ENCODE measurements at regions not wholly inside any gene's neighbourhood (a gene's known extent, or its start where the extent isn't known, plus 50 kb on each side); places are given as distances from the start of the nearest gene placed in this dataset.
"Not testable (repeated sequence)": the region's sequence is repeated elsewhere in the genome, so short reads cannot be mapped to it uniquely, and the experiment has no call there.

DNA sequence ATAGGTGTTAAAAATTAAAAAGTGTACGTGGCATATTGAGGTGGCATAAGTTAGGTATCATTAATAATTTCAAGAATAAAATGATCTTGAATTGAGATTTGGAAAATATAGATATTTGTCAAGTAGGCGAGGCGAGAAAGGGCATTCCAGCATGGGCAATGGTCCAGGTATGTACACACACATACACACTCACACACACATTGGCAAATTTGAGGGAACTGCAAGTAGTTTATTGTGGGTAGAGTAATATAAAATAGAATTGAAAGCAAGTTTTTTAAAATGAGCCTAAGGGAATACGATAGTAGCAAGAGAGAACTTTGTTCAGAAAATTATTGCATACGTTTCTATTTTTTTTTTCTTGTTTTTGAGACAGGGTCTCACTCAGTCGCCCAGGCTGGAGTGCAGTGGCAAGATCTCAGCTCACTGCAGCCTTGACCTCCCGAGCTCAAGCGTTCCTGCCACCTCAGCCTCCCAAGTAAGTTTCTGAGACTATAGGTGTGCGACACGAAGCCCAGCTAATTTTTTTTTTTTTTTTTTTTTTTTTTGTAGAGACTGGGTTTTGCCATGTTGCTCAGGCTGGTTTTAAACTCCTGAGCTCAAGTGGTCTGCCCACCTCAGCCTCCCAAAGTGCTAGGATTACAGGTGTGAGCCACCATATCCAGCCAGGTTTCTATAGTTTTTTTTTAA, 96.7 kb upstream of the SLC39A10 start:
- H3K9me3 Mint-ChIP-seq (ENCODE audit: low read depth): peaks cover 4% of the 10 kb centered on the region
- peak overlapping the region; percentile 86 for H3K4me3 Mint-ChIP-seq
- H3K4me1 Mint-ChIP-seq (ENCODE audit: low read depth): peaks cover 69% of the 10 kb centered on the region
- peak overlapping the region; percentile 91 for H3K27ac Mint-ChIP-seq
- H3K27me3 Mint-ChIP-seq: no peaks in the 10 kb centered on the region
- peaks cover 7% of the 10 kb centered on the region for H3K36me3 Mint-ChIP-seq

DNA sequence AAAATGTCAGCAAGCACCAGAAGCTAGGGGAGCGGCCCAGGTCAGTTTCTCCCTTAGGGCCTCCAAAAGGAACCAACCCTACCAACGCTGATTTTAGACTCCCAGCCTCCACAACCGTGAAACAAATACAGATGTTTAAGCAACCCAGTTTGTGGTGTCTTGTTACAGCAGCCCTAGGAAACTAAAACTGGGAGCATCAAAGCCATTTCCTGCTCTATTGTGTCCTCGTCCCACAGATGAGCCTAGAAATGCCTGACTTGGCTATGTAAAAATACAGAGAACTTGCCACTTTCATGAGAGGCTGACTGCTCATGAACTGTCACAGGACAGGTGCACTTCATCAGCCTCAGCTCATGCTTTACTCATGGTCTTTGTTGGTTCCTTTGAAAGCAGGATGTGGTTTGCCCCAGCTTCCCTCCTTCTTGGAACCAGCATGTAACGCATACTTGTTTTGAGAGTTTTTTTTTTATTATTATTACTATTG, 97.6 kb upstream of the SLC39A10 start:
- peak overlapping the region; percentile 91 for H3K27ac Mint-ChIP-seq
- peaks cover 4% of the 10 kb centered on the region for H3K9me3 Mint-ChIP-seq (ENCODE audit: low read depth)
- peaks cover 7% of the 10 kb centered on the region for H3K36me3 Mint-ChIP-seq
- H3K27me3 Mint-ChIP-seq: no peaks in the 10 kb centered on the region
- H3K4me1 Mint-ChIP-seq (ENCODE audit: low read depth): peaks cover 66% of the 10 kb centered on the region
- H3K4me3 Mint-ChIP-seq: peak overlapping the region; percentile 86

DNA sequence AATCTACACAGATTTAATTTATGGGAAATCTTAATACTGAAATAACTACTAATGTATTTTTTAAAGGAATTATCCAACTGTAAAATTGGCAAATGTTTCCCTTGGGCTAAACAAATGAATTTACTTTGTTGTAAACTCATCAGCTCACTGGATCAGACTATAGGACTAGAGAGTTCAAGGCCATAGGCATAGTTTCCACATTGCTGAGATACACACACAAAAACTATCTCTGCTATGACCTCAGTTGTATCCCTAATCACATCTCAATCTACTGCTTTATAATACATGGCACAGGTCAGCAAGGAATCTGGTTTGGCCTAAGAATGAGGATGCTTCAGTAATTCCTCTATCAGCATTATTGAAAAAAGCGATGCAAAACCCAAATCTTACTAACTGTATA, 101.1 kb upstream of the SLC39A10 start:
- Mint-ChIP-seq H3K27ac (no peak overlapping the region), H3K4me1 (ENCODE audit: low read depth) (peaks cover 58% of the 10 kb centered on the region), H3K27me3 (no peaks in the 10 kb centered on the region), H3K36me3 (peaks cover 12% of the 10 kb centered on the region), H3K9me3 (ENCODE audit: low read depth) (peaks cover 8% of the 10 kb centered on the region), H3K4me3 (no peak overlapping the region)

DNA sequence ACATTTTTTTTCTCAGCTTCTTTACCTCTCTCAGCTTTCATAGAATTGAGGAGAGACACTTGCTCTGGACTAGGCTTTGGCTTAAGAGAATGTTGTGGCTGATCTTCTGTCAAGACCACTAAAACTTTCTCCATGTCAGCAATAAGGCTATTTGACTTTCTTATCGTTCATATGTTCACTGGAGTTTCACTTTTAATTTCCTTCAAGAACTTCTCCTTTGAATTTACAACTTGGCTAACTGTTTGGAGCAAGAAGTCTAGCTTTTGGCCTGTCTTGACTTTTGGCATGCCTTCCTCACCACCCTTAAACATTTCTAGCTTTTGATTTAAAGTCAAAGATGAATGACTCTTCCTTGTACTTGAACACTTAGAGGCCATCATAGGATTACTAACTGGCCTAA, 104.4 kb upstream of the SLC39A10 start:
- peaks cover 37% of the 10 kb centered on the region for H3K4me1 Mint-ChIP-seq (ENCODE audit: low read depth)
- no peaks in the 10 kb centered on the region for H3K27me3 Mint-ChIP-seq

DNA sequence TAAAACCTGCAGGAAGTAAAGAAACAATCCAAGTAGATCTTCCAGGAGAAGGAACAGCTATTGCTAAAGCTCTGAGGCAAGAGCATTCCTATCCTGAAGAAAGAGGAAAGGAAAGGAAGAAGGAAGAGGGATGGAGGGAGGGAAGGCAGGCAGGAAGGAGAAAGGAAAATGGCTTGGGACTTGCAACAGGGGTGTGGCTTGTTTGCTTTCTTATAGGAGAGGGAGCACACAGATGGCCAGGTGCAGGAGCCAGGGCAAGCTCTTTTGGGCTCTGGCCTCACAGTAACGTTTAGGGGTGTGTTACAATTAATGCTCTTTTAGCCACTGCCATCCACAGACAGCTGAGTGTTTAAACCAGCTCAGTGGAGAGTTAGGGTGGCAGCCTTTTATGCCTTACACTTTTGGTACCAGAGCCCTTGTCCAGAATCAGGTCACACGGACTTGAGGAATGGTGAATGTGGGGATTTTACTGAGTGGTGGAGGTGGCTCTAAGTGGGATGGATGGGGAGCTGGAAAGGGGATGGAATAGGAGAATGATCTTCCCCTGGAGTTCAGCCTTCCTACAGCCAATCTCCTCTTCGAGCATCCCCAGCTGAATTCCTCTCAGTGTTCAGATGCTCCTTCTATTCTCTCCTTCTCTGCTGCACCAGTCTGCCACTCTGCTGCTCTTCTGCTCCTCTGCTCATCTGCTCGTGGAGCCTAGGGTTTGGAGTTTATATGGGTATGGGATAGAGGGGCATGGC, 108.7 kb upstream of the SLC39A10 start:
- H3K36me3 Mint-ChIP-seq: peaks cover 12% of the 10 kb centered on the region
- H3K4me3 Mint-ChIP-seq: no peak overlapping the region
- no peak overlapping the region for H3K27ac Mint-ChIP-seq

More for the DNA sequence above, 104.4 kb upstream of the SLC39A10 start:
- H3K4me3 Mint-ChIP-seq: peak overlapping the region; percentile 58
- H3K9me3 Mint-ChIP-seq (ENCODE audit: low read depth): peaks cover 10% of the 10 kb centered on the region
- peak overlapping the region; percentile 52 for H3K27ac Mint-ChIP-seq
- peaks cover 12% of the 10 kb centered on the region for H3K36me3 Mint-ChIP-seq

DNA sequence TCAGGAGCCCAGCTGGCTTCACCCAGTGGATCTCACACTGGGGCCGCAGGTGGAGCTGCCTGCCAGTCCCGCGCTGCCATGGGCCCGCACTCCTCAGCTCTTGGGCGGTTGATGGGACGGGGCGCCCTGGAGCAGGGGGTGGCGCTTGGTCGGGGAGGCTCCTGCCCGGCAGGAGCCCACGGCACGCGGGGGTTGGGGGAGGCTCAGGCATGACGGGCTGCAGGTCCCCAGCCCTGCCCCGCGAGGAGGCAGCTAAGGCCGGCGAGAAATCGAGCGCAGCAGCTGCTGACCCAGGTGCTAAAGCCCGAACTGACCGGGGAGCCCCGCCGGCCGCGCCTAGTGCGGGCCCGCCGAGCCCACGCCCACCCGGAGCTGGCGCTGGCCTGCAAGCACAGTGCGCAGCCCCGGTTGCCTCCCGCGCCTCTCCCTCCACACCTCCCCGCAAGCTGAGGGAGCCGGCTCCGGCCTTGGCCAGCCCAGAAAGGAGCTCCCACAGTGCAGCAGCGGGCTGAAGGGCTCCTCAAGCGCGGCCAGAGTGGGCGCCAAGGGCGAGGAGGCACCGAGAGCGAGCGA, 109.7 kb upstream of the SLC39A10 start:
- H3K4me1 Mint-ChIP-seq (ENCODE audit: low read depth): peaks cover 44% of the 10 kb centered on the region
- H3K4me3 Mint-ChIP-seq, H3K27ac Mint-ChIP-seq, H3K27me3 Mint-ChIP-seq: not testable (repeated sequence)
- H3K36me3 Mint-ChIP-seq: peaks cover 12% of the 10 kb centered on the region
- H3K9me3 Mint-ChIP-seq (ENCODE audit: low read depth): peaks cover 15% of the 10 kb centered on the region

More for the DNA sequence above, 108.7 kb upstream of the SLC39A10 start:
- H3K4me1 Mint-ChIP-seq (ENCODE audit: low read depth): peaks cover 42% of the 10 kb centered on the region
- peaks cover 10% of the 10 kb centered on the region for H3K9me3 Mint-ChIP-seq (ENCODE audit: low read depth)
- no peaks in the 10 kb centered on the region for H3K27me3 Mint-ChIP-seq

DNA sequence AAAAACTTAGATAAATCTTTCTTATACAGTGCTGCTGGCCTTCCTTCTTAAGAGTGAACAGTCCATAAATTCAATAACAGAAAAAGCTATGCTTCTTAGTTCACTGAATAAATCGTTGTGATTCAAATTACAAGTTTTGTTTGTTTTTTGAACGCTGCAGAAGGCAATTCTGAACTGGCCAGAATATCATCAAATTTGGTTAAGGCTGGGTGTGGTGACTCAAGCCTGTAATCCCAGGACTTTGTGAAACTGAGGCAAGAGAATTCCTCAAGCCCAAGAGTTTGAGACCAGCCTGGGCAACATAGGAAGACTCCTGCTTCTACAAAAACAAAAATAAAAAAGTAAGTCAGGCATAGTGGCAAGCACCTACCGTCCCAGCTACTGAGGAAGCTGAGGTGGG, 111.2 kb upstream of the SLC39A10 start:
- peaks cover 40% of the 10 kb centered on the region for H3K4me1 Mint-ChIP-seq (ENCODE audit: low read depth)
- H3K4me3 Mint-ChIP-seq: no peak overlapping the region
- peaks cover 14% of the 10 kb centered on the region for H3K9me3 Mint-ChIP-seq (ENCODE audit: low read depth)
- H3K27me3 Mint-ChIP-seq: no peaks in the 10 kb centered on the region
- peaks cover 11% of the 10 kb centered on the region for H3K36me3 Mint-ChIP-seq
- no peak overlapping the region for H3K27ac Mint-ChIP-seq

DNA sequence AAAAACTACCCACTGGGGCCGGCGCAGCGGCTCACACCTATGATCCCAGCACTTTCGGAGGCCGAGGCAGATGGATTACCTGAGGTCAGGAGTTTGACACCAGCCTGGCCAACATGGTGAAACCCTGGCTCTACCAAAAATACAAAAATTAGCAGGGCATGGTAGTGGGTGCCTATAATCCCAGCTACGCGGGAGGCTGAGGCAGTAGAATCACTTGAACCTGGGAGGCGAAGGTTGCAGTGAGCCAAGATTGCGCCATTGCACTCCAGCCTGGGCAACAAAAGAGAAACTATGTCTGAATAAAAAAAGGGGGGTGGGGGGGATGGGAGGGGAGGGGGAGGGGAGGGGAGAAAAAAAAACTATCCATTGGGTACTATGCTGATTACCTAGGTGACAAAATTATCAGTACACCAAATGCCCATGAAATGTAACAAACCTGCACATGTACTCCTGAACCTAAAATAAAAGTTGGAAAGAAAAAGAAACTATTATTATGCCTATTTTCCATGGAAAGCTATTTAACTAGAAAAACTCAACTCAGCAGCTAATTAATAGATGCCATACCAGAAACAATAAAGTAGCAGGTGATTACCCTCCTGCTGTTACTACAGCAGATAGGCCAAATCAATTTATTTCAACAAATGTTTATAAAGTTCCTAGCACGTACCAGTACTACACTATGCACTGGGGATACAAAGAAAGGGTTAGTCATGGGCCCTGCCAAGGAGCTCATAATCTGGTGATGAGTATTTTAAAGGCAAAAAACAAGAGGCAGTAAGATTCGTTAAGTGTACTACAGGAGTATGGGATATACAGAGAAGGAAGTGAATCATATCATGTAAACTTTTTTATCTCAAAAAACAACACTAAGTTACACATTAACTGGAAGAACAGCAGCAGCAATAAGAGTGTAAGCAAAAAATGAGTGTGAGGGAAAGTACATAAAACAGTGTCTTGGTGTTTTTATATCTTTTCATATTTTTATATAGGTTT, 112.8 kb upstream of the SLC39A10 start:
- Mint-ChIP-seq H3K27me3 (no peaks in the 10 kb centered on the region), H3K4me3 (peak overlapping the region; percentile 14), H3K4me1 (ENCODE audit: low read depth) (peaks cover 39% of the 10 kb centered on the region), H3K27ac (peak overlapping the region; percentile 78), H3K36me3 (peaks cover 6% of the 10 kb centered on the region), H3K9me3 (ENCODE audit: low read depth) (peaks cover 9% of the 10 kb centered on the region)

DNA sequence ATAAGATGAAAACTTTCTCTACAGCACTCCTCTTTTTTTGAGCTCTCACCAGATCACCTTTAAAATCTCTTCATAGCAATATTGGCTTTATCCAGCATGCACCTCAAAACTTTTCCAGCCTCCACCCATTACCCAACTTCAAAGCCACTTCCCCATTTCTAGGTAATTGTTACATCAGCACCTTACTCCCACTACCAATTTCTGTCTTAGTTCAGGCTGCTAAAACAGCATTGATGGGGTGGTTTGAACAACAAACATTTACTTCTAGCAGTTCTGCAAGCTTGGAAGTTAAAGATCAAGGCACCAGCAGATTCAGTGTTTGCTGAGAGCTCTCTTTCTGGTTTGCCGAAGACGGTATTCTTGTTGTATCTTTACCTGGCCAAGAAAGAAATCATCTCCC, 114.0 kb upstream of the SLC39A10 start:
- no peaks in the 10 kb centered on the region for H3K27me3 Mint-ChIP-seq
- peak overlapping the region; percentile 3 for H3K4me3 Mint-ChIP-seq
- peak overlapping the region; percentile 83 for H3K27ac Mint-ChIP-seq
- peaks cover 49% of the 10 kb centered on the region for H3K4me1 Mint-ChIP-seq (ENCODE audit: low read depth)
- peaks cover 12% of the 10 kb centered on the region for H3K9me3 Mint-ChIP-seq (ENCODE audit: low read depth)
- peaks cover 11% of the 10 kb centered on the region for H3K36me3 Mint-ChIP-seq

DNA sequence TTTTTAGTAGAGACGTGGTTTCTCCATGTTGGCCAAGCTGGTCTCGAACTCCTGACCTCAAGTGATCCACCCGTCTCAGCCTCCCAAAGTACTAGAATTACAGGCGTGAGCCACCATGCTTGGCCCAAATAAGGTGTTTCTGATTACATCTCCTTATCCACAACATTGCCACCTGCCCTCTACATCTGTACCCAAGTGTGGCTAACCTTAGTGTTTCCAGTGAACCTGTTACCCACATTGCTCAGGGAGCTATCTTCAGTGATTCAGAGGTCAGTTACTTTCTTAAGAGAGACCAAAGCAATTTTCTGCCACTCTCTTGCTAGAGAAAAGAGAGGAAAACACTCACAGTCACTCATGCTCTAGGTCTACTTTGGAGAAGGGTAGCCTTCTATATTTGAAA, 115.0 kb upstream of the SLC39A10 start:
- H3K36me3 Mint-ChIP-seq: peaks cover 11% of the 10 kb centered on the region
- H3K27ac Mint-ChIP-seq: peak overlapping the region; percentile 25
- peaks cover 12% of the 10 kb centered on the region for H3K9me3 Mint-ChIP-seq (ENCODE audit: low read depth)
- no peak overlapping the region for H3K4me3 Mint-ChIP-seq
- H3K27me3 Mint-ChIP-seq: no peaks in the 10 kb centered on the region
- peaks cover 59% of the 10 kb centered on the region for H3K4me1 Mint-ChIP-seq (ENCODE audit: low read depth)

DNA sequence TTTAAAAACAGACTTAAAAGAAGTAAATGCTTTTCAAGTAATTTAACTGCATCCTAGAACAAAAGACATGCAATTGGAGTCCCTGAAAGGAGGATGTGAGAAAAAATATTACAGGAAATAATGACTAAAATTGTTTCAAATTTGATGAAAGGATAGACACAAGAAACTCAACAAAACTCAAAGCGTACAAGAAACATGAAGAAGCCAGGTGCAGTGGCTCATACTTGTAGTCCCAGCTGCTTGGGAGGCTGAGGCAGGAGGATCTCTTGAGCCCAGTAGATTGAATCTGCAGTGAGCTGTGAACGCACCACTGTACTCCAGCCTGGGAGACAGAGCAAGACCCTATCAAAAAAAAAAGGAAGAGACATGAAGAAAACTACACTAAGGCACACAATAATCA, 118.1 kb upstream of the SLC39A10 start:
- H3K4me1 Mint-ChIP-seq (ENCODE audit: low read depth): peaks cover 75% of the 10 kb centered on the region
- no peaks in the 10 kb centered on the region for H3K27me3 Mint-ChIP-seq
- H3K36me3 Mint-ChIP-seq: peaks cover 11% of the 10 kb centered on the region
- H3K4me3 Mint-ChIP-seq: peak overlapping the region; percentile 20
- peaks cover 12% of the 10 kb centered on the region for H3K9me3 Mint-ChIP-seq (ENCODE audit: low read depth)
- peak overlapping the region; percentile 81 for H3K27ac Mint-ChIP-seq

DNA sequence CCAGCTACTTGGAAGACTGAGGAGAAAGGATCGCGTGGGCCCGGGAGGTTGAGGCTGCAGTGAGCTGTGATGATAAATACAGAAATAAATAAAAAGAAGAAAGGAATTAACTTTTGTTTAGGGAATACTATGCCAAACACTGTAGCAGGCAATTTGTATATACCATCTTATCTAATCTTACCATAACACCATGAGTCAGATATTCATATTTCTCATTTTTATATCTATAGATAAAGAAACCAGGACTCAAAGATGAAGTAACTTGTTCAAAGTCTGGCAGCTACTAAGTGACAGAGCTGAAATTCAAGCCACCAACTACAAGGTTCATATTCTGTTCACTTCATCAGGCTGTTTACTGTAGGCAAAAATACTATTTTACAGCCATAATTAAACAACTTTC, 119.2 kb upstream of the SLC39A10 start:
- Mint-ChIP-seq H3K4me1 (ENCODE audit: low read depth) (peaks cover 75% of the 10 kb centered on the region), H3K27me3 (no peaks in the 10 kb centered on the region), H3K4me3 (no peak overlapping the region), H3K27ac (peak overlapping the region; percentile 58), H3K9me3 (ENCODE audit: low read depth) (peaks cover 10% of the 10 kb centered on the region), H3K36me3 (peaks cover 10% of the 10 kb centered on the region)

DNA sequence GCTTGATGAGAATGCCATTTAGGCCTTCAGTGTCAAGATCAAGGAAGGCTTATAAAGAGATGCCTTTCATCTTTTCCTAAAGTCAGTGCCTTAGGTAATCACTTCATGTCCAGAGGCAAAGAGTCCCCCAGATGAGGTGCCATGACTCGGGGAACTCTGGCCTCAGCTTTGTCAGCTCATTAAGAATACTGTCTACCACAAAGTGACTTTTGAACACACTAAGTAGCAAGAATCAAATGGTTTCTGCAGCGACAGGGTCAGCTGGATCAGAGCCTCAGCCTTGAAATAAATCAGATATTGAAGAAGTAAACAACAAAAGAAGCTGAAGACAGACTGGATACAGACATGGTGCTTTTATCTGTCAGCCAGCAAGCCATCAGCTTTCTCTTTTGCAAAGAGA, 120.1 kb upstream of the SLC39A10 start:
- Mint-ChIP-seq H3K4me1 (ENCODE audit: low read depth) (peaks cover 78% of the 10 kb centered on the region), H3K27ac (peak overlapping the region; percentile 92), H3K36me3 (peaks cover 8% of the 10 kb centered on the region), H3K27me3 (no peaks in the 10 kb centered on the region), H3K9me3 (ENCODE audit: low read depth) (peaks cover 7% of the 10 kb centered on the region), H3K4me3 (peak overlapping the region; percentile 36)

DNA sequence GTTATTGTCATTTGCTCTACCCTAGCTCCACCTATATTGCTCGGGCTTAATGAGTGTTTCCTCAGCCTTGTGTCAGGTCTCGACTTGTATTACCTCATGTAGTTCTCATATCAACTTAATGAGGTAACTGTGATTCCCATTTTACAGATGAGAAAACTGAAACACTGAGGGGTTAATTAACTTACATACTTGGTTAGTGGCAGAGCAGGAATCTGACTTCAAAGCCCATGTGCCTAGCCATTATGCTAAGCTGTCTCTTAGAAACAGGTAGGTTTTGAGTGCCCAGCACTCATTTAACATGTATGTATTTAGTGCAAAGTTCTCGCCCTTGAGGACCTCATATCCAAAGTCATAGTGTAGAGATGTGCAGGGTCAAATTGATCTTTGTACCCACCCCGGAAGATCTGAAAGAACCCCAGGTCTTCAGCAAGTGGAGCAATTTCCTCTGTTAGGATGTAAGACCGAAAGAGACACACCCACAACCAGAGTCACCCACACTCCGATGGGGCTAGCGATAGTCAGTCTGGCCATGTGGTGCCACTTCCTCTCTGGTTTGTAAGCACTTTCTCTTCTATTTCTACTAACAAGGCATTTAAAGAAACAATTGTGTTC, 121.0 kb upstream of the SLC39A10 start:
- peaks cover 5% of the 10 kb centered on the region for H3K36me3 Mint-ChIP-seq
- no peaks in the 10 kb centered on the region for H3K27me3 Mint-ChIP-seq
- peak overlapping the region; percentile 92 for H3K27ac Mint-ChIP-seq
- H3K4me3 Mint-ChIP-seq: peak overlapping the region; percentile 67
- peaks cover 83% of the 10 kb centered on the region for H3K4me1 Mint-ChIP-seq (ENCODE audit: low read depth)
- H3K9me3 Mint-ChIP-seq (ENCODE audit: low read depth): peaks cover 3% of the 10 kb centered on the region

Data from activated naive CD8-positive, alpha-beta T cell (primary cell).